GM21737 (cell line): ENCODE measurements at regions not wholly inside any gene's neighbourhood (a gene's known extent, or its start where the extent isn't known, plus 50 kb on each side); places are given as distances from the start of the nearest gene placed in this dataset.

Source experiments
- ATAC-seq: cut with Tn5 transposase; IDR thresholded peaks from one replicate; pipeline ENCODE4 v1.9.1; 2021; ENCODE audit warnings: mild to moderate bottlenecking, moderate library complexity; ENCODE audit not compliant: unreplicated experiment

- ATAC-seq: no peak
Observed at GRCh38 chr13:47087241-47087640, 190.4 kb upstream of the HTR2A start.

GRCh38 chr13:47085346-47085745 lies 188.5 kb upstream of the HTR2A start:
- no peak for ATAC-seq

GRCh38 chr13:47081850-47082249 lies 185.0 kb upstream of the HTR2A start:
- ATAC-seq: no peak

- ATAC-seq: no peak
Observed at GRCh38 chr13:47081246-47081645, 184.4 kb upstream of the HTR2A start.

GRCh38 chr13:47080621-47081020 lies 183.8 kb upstream of the HTR2A start:
- ATAC-seq: no peak

GRCh38 chr13:47076500-47076899 lies 179.6 kb upstream of the HTR2A start:
- ATAC-seq: no peak

GRCh38 chr13:47069133-47069532 lies 172.3 kb upstream of the HTR2A start:
- no peak for ATAC-seq

GRCh38 chr13:47067306-47067705 lies 170.5 kb upstream of the HTR2A start:
- ATAC-seq: no peak

GRCh38 chr13:47066226-47066625 lies 169.4 kb upstream of the HTR2A start:
- ATAC-seq: no peak

- no peak for ATAC-seq
Observed at GRCh38 chr13:47064381-47064780, 167.5 kb upstream of the HTR2A start.

- no peak for ATAC-seq
Observed at GRCh38 chr13:47049276-47049989, 152.6 kb upstream of the HTR2A start.

GRCh38 chr13:47046706-47047105 lies 149.9 kb upstream of the HTR2A start:
- no peak for ATAC-seq

- ATAC-seq: no peak
Observed at GRCh38 chr13:47044842-47045241, 148.0 kb upstream of the HTR2A start.

GRCh38 chr13:47039106-47039505 lies 142.3 kb upstream of the HTR2A start:
- ATAC-seq: no peak

- ATAC-seq: no peak
Observed at GRCh38 chr13:47038188-47038587, 141.3 kb upstream of the HTR2A start.

- ATAC-seq: peak; percentile 98
Observed at GRCh38 chr13:47036294-47037008, 139.6 kb upstream of the HTR2A start.

GRCh38 chr13:47033216-47033615 lies 136.4 kb upstream of the HTR2A start:
- no peak for ATAC-seq

- no peak for ATAC-seq
Observed at GRCh38 chr13:47027780-47028437, 131.1 kb upstream of the HTR2A start.

GRCh38 chr13:47025791-47026447 lies 129.1 kb upstream of the HTR2A start:
- ATAC-seq: no peak

- ATAC-seq: no peak
Observed at GRCh38 chr13:47019977-47020376, 123.1 kb upstream of the HTR2A start.

- no peak for ATAC-seq
Observed at GRCh38 chr13:47017476-47017875, 120.6 kb upstream of the HTR2A start.
